Hepatocyte (in vitro differentiated cells): ENCODE measurements at regions not wholly inside any gene's neighbourhood (a gene's known extent, or its start where the extent isn't known, plus 50 kb on each side); places are given as distances from the start of the nearest gene placed in this dataset.

Source experiments
- DNase-seq: peaks from one replicate; pipeline ENCODE4 v3.0.0-alpha.2; 2016; ENCODE audit warnings: low spot score
- H2AFZ ChIP-seq: fragments of 200-600 bp; sonication (generic); 2 replicates; pipeline ENCODE4 v1.6.0; 2016; ENCODE audit warnings: antibody characterized with exemption, mild to moderate bottlenecking
- H3K27ac ChIP-seq: fragments of 200-600 bp; sonication (generic); 2 replicates; pipeline ENCODE4 v1.5.1; 2016; ENCODE audit warnings: mild to moderate bottlenecking
- H3K27me3 ChIP-seq: fragments of 200-600 bp; sonication (generic); 2 replicates; pipeline ENCODE4 v1.6.1; 2016
- H3K36me3 ChIP-seq: fragments of 200-600 bp; sonication (generic); replicated peaks from 2 replicates; pipeline ENCODE4 v1.5.1; 2016; ENCODE audit warnings: low read depth; ENCODE audit not compliant: insufficient read depth
- H3K4me1 ChIP-seq: fragments of 200-600 bp; sonication (generic); 2 replicates; pipeline ENCODE4 v1.5.1; 2016; ENCODE audit warnings: mild to moderate bottlenecking, moderate library complexity; ENCODE audit not compliant: insufficient read depth
- H3K4me2 ChIP-seq: fragments of 200-600 bp; sonication (generic); 2 replicates; pipeline ENCODE4 v1.6.0; 2016
- H3K4me3 ChIP-seq: fragments of 200-600 bp; sonication (generic); 2 replicates; pipeline ENCODE4 v1.5.1; 2016; ENCODE audit warnings: mild to moderate bottlenecking
- H3K79me2 ChIP-seq: fragments of 200-600 bp; sonication (generic); 2 replicates; pipeline ENCODE4 v1.6.0; 2017; ENCODE audit warnings: mild to moderate bottlenecking
- H3K9me2 ChIP-seq: fragments of 200-600 bp; sonication (generic); replicated peaks from 2 replicates; pipeline ENCODE4 v1.6.0; 2017; ENCODE audit warnings: mild to moderate bottlenecking; ENCODE audit not compliant: insufficient read depth
- H3K9me3 ChIP-seq: fragments of 200-600 bp; sonication (generic); 2 replicates; pipeline ENCODE4 v1.5.1; 2016; ENCODE audit warnings: low read depth, mild to moderate bottlenecking
- H4K20me1 ChIP-seq: fragments of 200-600 bp; sonication (generic); 2 replicates; pipeline ENCODE4 v1.6.0; 2016; ENCODE audit warnings: mild to moderate bottlenecking; ENCODE audit not compliant: insufficient read depth, poor library complexity, severe bottlenecking
- CTCF ChIP-seq: fragments of 200-600 bp; sonication (generic); IDR thresholded peaks from 2 replicates; pipeline ENCODE4 v1.5.1; 2016; ENCODE audit warnings: antibody characterized with exemption, mild to moderate bottlenecking; ENCODE audit not compliant: poor library complexity
- EZH2 ChIP-seq: fragments of 200-600 bp; sonication (generic); IDR thresholded peaks from 2 replicates; pipeline ENCODE4 v1.6.1; 2016; ENCODE audit warnings: antibody characterized with exemption, mild to moderate bottlenecking, borderline replicate concordance
- EZH2phosphoT487 ChIP-seq: fragments of 200-600 bp; sonication (generic); IDR thresholded peaks from one replicate; pipeline ENCODE4 v1.6.1; 2018; ENCODE audit warnings: antibody characterized with exemption, mild to moderate bottlenecking, low read depth, moderate library complexity; ENCODE audit not compliant: unreplicated experiment, severe bottlenecking
- WGBS: methylation state at CpG from one replicate; pipeline ENCODE4 v1.1.6; 2016; ENCODE audit warnings: low lambda C conversion rate; ENCODE audit errors: missing lambda C conversion rate; 5-methylcytosine and 5-hydroxymethylcytosine counted together

DNA sequence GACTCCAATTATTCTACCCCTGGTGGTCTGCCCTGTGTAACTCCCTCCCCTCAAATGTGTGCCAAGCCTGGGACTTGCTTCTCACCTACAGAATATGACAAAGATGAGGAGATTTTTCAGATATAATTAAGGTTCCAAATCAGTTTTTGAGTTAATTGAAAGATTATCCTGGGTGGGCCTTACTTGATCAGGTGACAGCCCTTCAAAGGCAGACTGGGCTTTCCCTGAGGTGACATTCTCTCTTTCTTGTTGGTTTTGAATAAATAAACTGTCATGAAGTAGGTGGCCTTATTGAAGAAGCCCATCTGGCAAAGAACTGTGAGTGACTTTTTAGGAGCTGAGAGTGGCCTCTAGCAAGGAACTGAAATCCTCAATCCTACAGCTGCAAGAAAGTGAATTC is 106.0 kb downstream of the BRMS1L start:
- no peaks in the 10 kb centered on the region for H3K36me3 ChIP-seq
- no peaks in the 10 kb centered on the region for H3K9me2 ChIP-seq
- TF ChIP-seq CTCF (no peak), EZH2phosphoT487 (no peak), EZH2 (no peak)
- H3K9me3 ChIP-seq: no peaks in the 10 kb centered on the region
- no peak for DNase-seq
- H2AFZ ChIP-seq: no peak overlapping the region
- H3K4me2 ChIP-seq: no peak overlapping the region
- H4K20me1 ChIP-seq: no peaks in the 10 kb centered on the region
- H3K79me2 ChIP-seq: no peaks in the 10 kb centered on the region
- H3K27ac ChIP-seq: no peak overlapping the region
- no peaks in the 10 kb centered on the region for H3K4me1 ChIP-seq
- H3K4me3 ChIP-seq: no peak overlapping the region
- H3K27me3 ChIP-seq: no peaks in the 10 kb centered on the region

DNA sequence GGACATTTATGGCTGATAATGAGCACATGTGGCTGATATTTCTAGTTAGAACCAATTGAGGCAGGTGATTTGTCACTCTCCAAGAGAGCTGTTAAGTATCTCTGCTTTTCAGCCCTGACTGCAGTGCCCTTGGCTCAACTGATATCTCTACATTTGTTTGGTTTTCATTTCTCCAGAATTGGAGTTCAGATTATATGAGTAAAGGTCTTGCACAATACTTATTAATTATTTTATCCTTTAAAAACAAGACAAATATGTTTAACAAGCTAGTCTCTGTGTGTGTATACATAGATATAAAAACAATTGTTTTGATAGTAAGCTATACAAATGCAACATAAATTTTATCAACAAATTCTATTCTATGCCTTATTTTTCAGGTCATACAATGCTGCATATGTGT is 105.2 kb downstream of the BRMS1L start:
- TF ChIP-seq CTCF (no peak), EZH2 (no peak), EZH2phosphoT487 (no peak)
- H3K27ac ChIP-seq: no peak overlapping the region

DNA sequence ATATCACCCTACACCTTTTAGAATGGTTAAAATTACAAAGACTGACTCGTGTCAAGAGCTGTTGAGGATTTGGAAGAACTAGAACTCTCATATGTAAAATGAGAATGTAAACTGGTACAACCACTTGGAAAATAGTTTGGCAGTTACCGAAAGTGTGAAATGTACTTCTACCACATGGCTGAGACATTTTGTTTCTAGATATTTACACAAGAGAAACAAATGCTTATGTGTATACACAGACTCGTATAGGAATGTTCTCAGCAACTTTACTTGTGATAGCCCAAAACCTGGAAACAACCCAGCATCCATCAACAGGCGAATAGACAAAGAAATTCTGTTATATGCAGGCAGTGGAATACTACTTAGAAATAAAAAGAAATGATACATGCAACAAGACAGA is 103.0 kb downstream of the BRMS1L start:
- H2AFZ ChIP-seq: no peak overlapping the region
- H3K36me3 ChIP-seq: no peaks in the 10 kb centered on the region
- WGBS: 75% methylated on average over 4 of the region's 4 CpGs
- no peak overlapping the region for H3K27ac ChIP-seq
- TF ChIP-seq CTCF: no peak
- no peak for TF ChIP-seq EZH2phosphoT487
- TF ChIP-seq EZH2: no peak
- H3K4me1 ChIP-seq: no peaks in the 10 kb centered on the region
- no peak overlapping the region for H3K4me2 ChIP-seq
- no peak for DNase-seq
- no peaks in the 10 kb centered on the region for H3K79me2 ChIP-seq
- no peak overlapping the region for H3K4me3 ChIP-seq
- H3K27me3 ChIP-seq: no peaks in the 10 kb centered on the region
- H3K9me3 ChIP-seq: no peaks in the 10 kb centered on the region
- no peaks in the 10 kb centered on the region for H3K9me2 ChIP-seq
- H4K20me1 ChIP-seq: no peaks in the 10 kb centered on the region

More for the DNA sequence above, 105.2 kb downstream of the BRMS1L start:
- H3K36me3 ChIP-seq: no peaks in the 10 kb centered on the region
- no peak overlapping the region for H3K4me2 ChIP-seq
- no peaks in the 10 kb centered on the region for H3K4me1 ChIP-seq
- DNase-seq: no peak
- no peak overlapping the region for H2AFZ ChIP-seq
- H3K79me2 ChIP-seq: no peaks in the 10 kb centered on the region
- no peaks in the 10 kb centered on the region for H3K9me3 ChIP-seq
- no peaks in the 10 kb centered on the region for H3K9me2 ChIP-seq
- no peak overlapping the region for H3K4me3 ChIP-seq
- no peaks in the 10 kb centered on the region for H4K20me1 ChIP-seq
- no peaks in the 10 kb centered on the region for H3K27me3 ChIP-seq

- H4K20me1 ChIP-seq: no peaks in the 10 kb centered on the region
- no peak overlapping the region for H2AFZ ChIP-seq
- no peaks in the 10 kb centered on the region for H3K9me2 ChIP-seq
- 79% methylated on average over 3 of the region's 3 CpGs for whole genome bisulfite sequencing
- H3K27me3 ChIP-seq: no peaks in the 10 kb centered on the region
- H3K4me2 ChIP-seq: no peak overlapping the region
- no peaks in the 10 kb centered on the region for H3K9me3 ChIP-seq
- TF ChIP-seq CTCF (no peak), EZH2 (no peak), EZH2phosphoT487 (no peak)
- H3K4me3 ChIP-seq: no peak overlapping the region
- no peaks in the 10 kb centered on the region for H3K79me2 ChIP-seq
- no peaks in the 10 kb centered on the region for H3K36me3 ChIP-seq
- no peaks in the 10 kb centered on the region for H3K4me1 ChIP-seq
- no peak for DNase-seq
- no peak overlapping the region for H3K27ac ChIP-seq
Measured at GRCh38 chr14:35927727-35928126, 101.6 kb downstream of the BRMS1L start.
